Thoracic aorta (tissue), 2 donors: ENCODE measurements at regions not wholly inside any gene's neighbourhood (a gene's known extent, or its start where the extent isn't known, plus 50 kb on each side); places are given as distances from the start of the nearest gene placed in this dataset.
"Not testable (repeated sequence)": the region's sequence is repeated elsewhere in the genome, so short reads cannot be mapped to it uniquely, and the experiment has no call there.

Experiments used
- ATAC-seq: fragments of 150-250 bp; one replicate; pipeline ENCODE4 v1.8.0; 2017; ENCODE audit warnings: low read depth; ENCODE audit not compliant: insufficient number of reproducible peaks, low FRiP score
- DNase-seq: peaks from one replicate; pipeline ENCODE4 v3.0.0-alpha.2; 2020; ENCODE audit warnings: low spot score
- H3K27ac ChIP-seq, 2 donors: fragments of 200-600 bp; sonication (generic); 1 replicate in 1 of 2; 2 replicates in 1 of 2; pipeline ENCODE4 v1.5.1; 2016; ENCODE audit warnings: mild to moderate bottlenecking in 2 of 2, moderate library complexity in 2 of 2
- H3K27me3 ChIP-seq: fragments of 200-600 bp; sonication (generic); replicated peaks from 2 replicates; pipeline ENCODE4 v1.6.0; 2016; ENCODE audit warnings: mild to moderate bottlenecking; ENCODE audit not compliant: insufficient read depth
- H3K36me3 ChIP-seq: fragments of 200-600 bp; sonication (generic); one replicate; pipeline ENCODE4 v1.5.1; 2016
- H3K4me1 ChIP-seq, 2 donors: fragments of 200-600 bp; sonication (generic); 1 replicate in 1 of 2; 2 replicates in 1 of 2; pipeline versions ENCODE4 v1.5.1 to v1.6.0; 2016; ENCODE audit warnings: low read depth in 2 of 2, mild to moderate bottlenecking in 1 of 2; ENCODE audit not compliant: control insufficient read depth in 1 of 2
- H3K4me3 ChIP-seq: fragments of 200-600 bp; sonication (generic); 2 replicates; pipeline ENCODE4 v1.5.1; 2016; ENCODE audit warnings: mild to moderate bottlenecking
- H3K9me3 ChIP-seq: fragments of 200-600 bp; sonication (generic); 2 replicates; pipeline ENCODE4 v1.5.1; 2016
- CTCF ChIP-seq: fragments of 200-600 bp; sonication (generic); IDR thresholded peaks from one replicate; pipeline ENCODE4 v1.5.1; 2019; ENCODE audit warnings: antibody characterized with exemption

- no peaks in the 10 kb centered on the region for H3K9me3 ChIP-seq
- TF ChIP-seq CTCF, result no peak
- ATAC-seq (no peak), DNase-seq (no peak)
- H3K4me3 ChIP-seq, result no peak overlapping the region
- no peaks in the 10 kb centered on the region for H3K36me3 ChIP-seq
- H3K4me1 ChIP-seq, result no peaks in the 10 kb centered on the region
- H3K27ac ChIP-seq, result no peak overlapping the region
- H3K27me3 ChIP-seq, result no peaks in the 10 kb centered on the region
Measured at GRCh38 chr3:89714237-89714636, 606.8 kb downstream of the EPHA3 start.

GRCh38 chr3:89740080-89740880 is 632.9 kb downstream of the EPHA3 start:
- TF ChIP-seq CTCF, result no peak
- H3K27me3 ChIP-seq, result no peaks in the 10 kb centered on the region
- peaks cover 0 to 9% of the 10 kb centered on the region in 2 donors for H3K4me1 ChIP-seq
- no peaks in the 10 kb centered on the region for H3K36me3 ChIP-seq
- ATAC-seq (no peak), DNase-seq (no peak)
- H3K27ac ChIP-seq, result no peak overlapping the region
- no peak overlapping the region for H3K4me3 ChIP-seq
- no peaks in the 10 kb centered on the region for H3K9me3 ChIP-seq

- TF ChIP-seq CTCF, result no peak
- Histone ChIP-seq H3K4me1 (peaks cover 0 to 9% of the 10 kb centered on the region in 2 donors), H3K4me3 (no peak overlapping the region), H3K27ac (no peak overlapping the region), H3K9me3 (no peaks in the 10 kb centered on the region), H3K27me3 (no peaks in the 10 kb centered on the region), H3K36me3 (no peaks in the 10 kb centered on the region)
- ATAC-seq (no peak), DNase-seq (no peak)
Measured at GRCh38 chr3:89740881-89741177, 633.4 kb downstream of the EPHA3 start.

GRCh38 chr3:89742546-89742945 is 635.1 kb downstream of the EPHA3 start:
- no peaks in the 10 kb centered on the region for H3K36me3 ChIP-seq
- H3K27me3 ChIP-seq, result no peaks in the 10 kb centered on the region
- H3K9me3 ChIP-seq, result no peaks in the 10 kb centered on the region
- DNase-seq (no peak), ATAC-seq (no peak)
- no peak overlapping the region for H3K4me3 ChIP-seq
- H3K27ac ChIP-seq, result no peak overlapping the region
- no peak for TF ChIP-seq CTCF
- peaks cover 0 to 9% of the 10 kb centered on the region in 2 donors for H3K4me1 ChIP-seq

GRCh38 chr3:89747541-89748278 is 640.3 kb downstream of the EPHA3 start:
- not testable (repeated sequence) for ATAC-seq, H3K9me3 ChIP-seq, H3K27ac ChIP-seq, DNase-seq, H3K4me3 ChIP-seq, H3K27me3 ChIP-seq, H3K36me3 ChIP-seq, H3K4me1 ChIP-seq
